H1 (cell line): ENCODE measurements at regions not wholly inside any gene's neighbourhood (a gene's known extent, or its start where the extent isn't known, plus 50 kb on each side); places are given as distances from the start of the nearest gene placed in this dataset.
A peak's percentile ranks its signal among the peaks of the same experiment; 100 is the strongest.

Source experiments
- CTCF ChIA-PET: fragments of 300-600 bp; sonication (Branson Sonifier 250); formaldehyde crosslinking; loops from one replicate; lab custom pipeline; 2021; ENCODE audit not compliant: partially characterized antibody; lab: Charles Lee
- POLR2A ChIA-PET: fragments of 300-600 bp; sonication (Branson Sonifier 250); formaldehyde crosslinking; loops from one replicate; lab custom pipeline; 2021; ENCODE audit warnings: inconsistent platforms; ENCODE audit not compliant: partially characterized antibody; lab: Charles Lee
- DNase-seq, 2 experiments: peaks; one replicate each; pipeline versions ENCODE4 v3.0.0 to v3.0.0-alpha.2; 2010 to 2022; ENCODE audit warnings: low spot score in 2 of 2, low read depth in 1 of 2, mixed read lengths in 1 of 2
- FAIRE-seq: peaks from 2 replicates; lab custom pipeline; 2011; peaks lifted over from hg19 to GRCh38; lab: Jason Lieb, UNC
- H2AFZ ChIP-seq: 2 replicates; pipeline ENCODE4 v1.8.1; 2012; ENCODE audit warnings: low read length, inconsistent platforms
- H2AK5ac ChIP-seq: 2 replicates; pipeline ENCODE4 v1.6.1; 2013; ENCODE audit warnings: low read depth, low read length
- H2BK120ac ChIP-seq: replicated peaks from 2 replicates; pipeline ENCODE3; 2013; ENCODE audit warnings: low read depth, low read length, inconsistent platforms
- H2BK12ac ChIP-seq: 2 replicates; pipeline ENCODE4 v1.6.1; 2013; ENCODE audit warnings: low read depth, low read length
- H2BK15ac ChIP-seq: 2 replicates; pipeline ENCODE4 v1.6.1; 2013; ENCODE audit warnings: low read length
- H2BK20ac ChIP-seq: 2 replicates; pipeline ENCODE4 v1.6.1; 2013; ENCODE audit warnings: low read length
- H2BK5ac ChIP-seq: 2 replicates; pipeline ENCODE4 v1.6.1; 2013; ENCODE audit warnings: low read depth, low read length
- H3K14ac ChIP-seq: 2 replicates; pipeline ENCODE4 v1.6.1; 2013; ENCODE audit warnings: inconsistent platforms; ENCODE audit not compliant: insufficient read length
- H3K18ac ChIP-seq: 2 replicates; pipeline ENCODE4 v1.6.1; 2013; ENCODE audit warnings: low read length; ENCODE audit errors: extremely low read depth
- H3K23ac ChIP-seq: 2 replicates; pipeline ENCODE4 v1.6.1; 2013; ENCODE audit warnings: inconsistent platforms; ENCODE audit not compliant: insufficient read length
- H3K23me2 ChIP-seq: 2 replicates; pipeline ENCODE4 v1.6.1; 2013; ENCODE audit warnings: low read depth, low read length
- H3K27ac ChIP-seq: 2 replicates; pipeline ENCODE4 v1.6.1; 2011; ENCODE audit warnings: low read depth, low read length, inconsistent platforms
- H3K27me3 ChIP-seq, 4 experiments: replicated peaks in 1 of 4; 1 replicate in 1 of 4; 2 replicates in 3 of 4; pipeline versions ENCODE4 v1.6.1 to v1.8.1; 2011 to 2013; ENCODE audit warnings: low read length in 3 of 4, mild to moderate bottlenecking in 3 of 4, inconsistent platforms in 2 of 4, mixed read lengths in 2 of 4, moderate library complexity in 1 of 4; ENCODE audit not compliant: control insufficient read depth in 3 of 4, insufficient read depth in 3 of 4; ENCODE audit errors: extremely low read depth in 1 of 4
- H3K36me3 ChIP-seq, 4 experiments: 2 replicates each; pipeline versions ENCODE4 v1.6.1 to v1.8.1; 2011 to 2013; ENCODE audit warnings: mild to moderate bottlenecking in 4 of 4, low read length in 3 of 4, moderate library complexity in 2 of 4, control low read depth in 1 of 4, inconsistent platforms in 1 of 4; ENCODE audit not compliant: insufficient read depth in 4 of 4, control insufficient read depth in 2 of 4
- H3K4ac ChIP-seq: replicated peaks from 2 replicates; pipeline ENCODE3; 2013; ENCODE audit warnings: low read length, low read depth, mixed read lengths, inconsistent platforms; ENCODE audit not compliant: insufficient read length
- H3K4me1 ChIP-seq, 4 experiments: replicated peaks in 1 of 4; 1 replicate in 1 of 4; 2 replicates in 3 of 4; pipeline versions ENCODE4 v1.6.1 to v1.8.1; 2011 to 2013; ENCODE audit warnings: low read length in 3 of 4, inconsistent platforms in 2 of 4, mixed read lengths in 1 of 4; ENCODE audit not compliant: insufficient read depth in 4 of 4, control insufficient read depth in 3 of 4
- H3K4me2 ChIP-seq, 2 experiments: 2 replicates each; pipeline versions ENCODE4 v1.6.1 to v1.8.1; 2011 to 2013; ENCODE audit warnings: low read depth in 2 of 2, low read length in 2 of 2, control low read depth in 1 of 2, inconsistent platforms in 1 of 2, mild to moderate bottlenecking in 1 of 2; ENCODE audit not compliant: insufficient read depth in 1 of 2
- H3K4me3 ChIP-seq, 4 experiments: fragments of 200-600, 300-600 bp in 1 of 4; sonication (generic), shearing (Covaris generic), sonication (Bioruptor Twin) in 1 of 4; 2 replicates each; pipeline versions ENCODE4 v1.5.1 to v1.8.1; 2011 to 2016; ENCODE audit warnings: low read length in 4 of 4, low read depth in 3 of 4, control low read depth in 2 of 4, inconsistent platforms in 2 of 4, mild to moderate bottlenecking in 2 of 4, mixed read lengths in 1 of 4, moderate library complexity in 1 of 4; ENCODE audit not compliant: insufficient read depth in 2 of 4; ENCODE audit errors: extremely low read depth in 1 of 4
- H3K56ac ChIP-seq: replicated peaks from 2 replicates; pipeline ENCODE3; 2013; ENCODE audit warnings: low read depth, mild to moderate bottlenecking, mixed read lengths, low read length, inconsistent platforms; ENCODE audit not compliant: insufficient read length
- H3K79me1 ChIP-seq: 2 replicates; pipeline ENCODE4 v1.6.1; 2013; ENCODE audit warnings: low read depth, low read length, control low read depth
- H3K79me2 ChIP-seq, 2 experiments: 2 replicates each; pipeline versions ENCODE4 v1.6.1 to v1.8.1; 2012 to 2013; ENCODE audit warnings: low read length in 2 of 2, mild to moderate bottlenecking in 2 of 2, inconsistent platforms in 1 of 2; ENCODE audit not compliant: insufficient read depth in 2 of 2, control insufficient read depth in 1 of 2
- H3K9ac ChIP-seq, 4 experiments: replicated peaks in 1 of 4; 1 replicate in 1 of 4; 2 replicates in 3 of 4; pipeline versions ENCODE4 v1.6.1 to v1.8.1; 2011 to 2013; ENCODE audit warnings: low read depth in 3 of 4, low read length in 3 of 4, control low read depth in 2 of 4, mild to moderate bottlenecking in 2 of 4, moderate library complexity in 2 of 4, inconsistent platforms in 1 of 4; ENCODE audit errors: extremely low read depth in 1 of 4
- H3K9me3 ChIP-seq, 2 experiments: 2 replicates each; pipeline versions ENCODE4 v1.6.1 to v1.8.1; 2012 to 2013; ENCODE audit warnings: mild to moderate bottlenecking in 2 of 2, moderate library complexity in 2 of 2, control low read depth in 1 of 2, inconsistent platforms in 1 of 2, low read depth in 1 of 2, low read length in 1 of 2, mixed read lengths in 1 of 2; ENCODE audit not compliant: insufficient read depth in 2 of 2
- H4K20me1 ChIP-seq, 2 experiments: replicated peaks in 1 of 2; 2 replicates each; pipeline versions ENCODE3 to v1.8.1; 2011 to 2013; ENCODE audit warnings: inconsistent platforms in 2 of 2, low read length in 2 of 2, mild to moderate bottlenecking in 1 of 2; ENCODE audit not compliant: insufficient read depth in 2 of 2, control insufficient read depth in 1 of 2
- H4K5ac ChIP-seq: 2 replicates; pipeline ENCODE4 v1.6.1; 2013; ENCODE audit warnings: low read length, low read depth, mixed read lengths, inconsistent platforms; ENCODE audit not compliant: insufficient read length
- H4K8ac ChIP-seq: 2 replicates; pipeline ENCODE4 v1.8.0; 2013; ENCODE audit warnings: mild to moderate bottlenecking, moderate library complexity, low read length, inconsistent platforms; ENCODE audit not compliant: insufficient read depth; ENCODE audit errors: extremely low read depth
- H4K91ac ChIP-seq: replicated peaks from 2 replicates; pipeline ENCODE3; 2013; ENCODE audit warnings: low read length, mixed read lengths, inconsistent platforms; ENCODE audit not compliant: insufficient read length
- FOSL1 ChIP-seq: IDR thresholded peaks from 2 replicates; pipeline ENCODE4 v1.6.1; 2011; ENCODE audit warnings: mild to moderate bottlenecking, low read depth, low read length, moderate library complexity; ENCODE audit not compliant: insufficient read depth
- GTF2F1 ChIP-seq: IDR thresholded peaks from 2 replicates; pipeline ENCODE4 v1.6.1; 2012; ENCODE audit warnings: low read depth, low read length, improper control_type of control experiment, borderline replicate concordance
- HDAC2 ChIP-seq, 2 experiments: fragments of 300-600 bp in 1 of 2; sonication (generic) in 1 of 2; IDR thresholded peaks; 2 replicates each; pipeline ENCODE4 v1.6.1; 2011 to 2012; ENCODE audit warnings: low read depth in 2 of 2, low read length in 2 of 2, mild to moderate bottlenecking in 2 of 2, moderate library complexity in 2 of 2, borderline replicate concordance in 1 of 2, inconsistent platforms in 1 of 2
- JUND ChIP-seq: IDR thresholded peaks from 2 replicates; pipeline ENCODE4 v1.6.1; 2011; ENCODE audit warnings: mild to moderate bottlenecking, improper control_type of control experiment, low read length
- KDM4A ChIP-seq: IDR thresholded peaks from one replicate; pipeline ENCODE4 v1.7.1; 2012; ENCODE audit warnings: low read depth, mild to moderate bottlenecking, moderate library complexity, low read length, inconsistent platforms; ENCODE audit not compliant: severe bottlenecking
- RBBP5 ChIP-seq: IDR thresholded peaks from 2 replicates; pipeline ENCODE4 v1.7.1; 2012; ENCODE audit warnings: low read depth, mild to moderate bottlenecking, inconsistent platforms, low read length, moderate library complexity, borderline replicate concordance
- SAP30 ChIP-seq: fragments of 300-600 bp; sonication (generic); IDR thresholded peaks from 2 replicates; pipeline ENCODE4 v1.7.1; 2012; ENCODE audit warnings: low read length, moderate library complexity, mild to moderate bottlenecking, inconsistent platforms; ENCODE audit not compliant: insufficient read depth, insufficient replicate concordance
- SP1 ChIP-seq: IDR thresholded peaks from 2 replicates; pipeline ENCODE4 v1.6.1; 2011; ENCODE audit warnings: low read depth, low read length
- TCF12 ChIP-seq: IDR thresholded peaks from 2 replicates; pipeline ENCODE4 v1.6.1; 2011; ENCODE audit warnings: low read depth, mild to moderate bottlenecking, low read length
- TEAD4 ChIP-seq: IDR thresholded peaks from 2 replicates; pipeline ENCODE4 v1.6.1; 2012; ENCODE audit warnings: low read depth, low read length, inconsistent platforms, mixed read lengths
- WGBS, 2 experiments: shearing (Covaris generic) in 1 of 2; methylation state at CpG; one replicate each; pipeline versions ENCODE4 v1.1.6 to v1.1.7; 2013 to 2015; ENCODE audit warnings: low lambda C conversion rate in 2 of 2, mixed read lengths in 2 of 2, inconsistent platforms in 1 of 2, low coverage in 1 of 2, missing lambda C conversion rate in 1 of 2; ENCODE audit not compliant: insufficient replicate concordance in 2 of 2, insufficient coverage in 1 of 2, insufficient read length in 1 of 2; ENCODE audit errors: extremely low coverage in 1 of 2, missing lambda C conversion rate in 1 of 2; 5-methylcytosine and 5-hydroxymethylcytosine counted together
- TF ChIP-seq, protein P1 (sequence below): IDR thresholded peaks from 2 replicates; pipeline ENCODE4 v1.6.1; 2012; ENCODE audit warnings: low read length, inconsistent platforms

- Histone ChIP-seq H2BK5ac (no peak overlapping the region), H3K4me1 (no peaks in the 10 kb centered on the region), H3K18ac (no peak overlapping the region), H3K36me3 (no peaks in the 10 kb centered on the region), H2BK12ac (no peak overlapping the region), H3K27ac (no peak overlapping the region), H3K79me1 (0 out of 2 replicates have a peak, but pooled peaks cover 2% of the 10 kb centered on the region), H2BK120ac (no peak overlapping the region), H4K91ac (no peak overlapping the region), H4K20me1 (no peaks in the 10 kb centered on the region), H3K56ac (no peak overlapping the region), H2AFZ (0 out of 2 replicates have a peak overlapping the region, but pooled peaks have one; percentile 78), H3K9me3 (peaks cover 0 to 5% of the 10 kb centered on the region in 2 experiments; a peak in 1 of 4 replicates), H3K27me3 (no peaks in the 10 kb centered on the region; a peak in 1 of 7 replicates), H3K4me2 (no peak overlapping the region), H3K4ac (no peak overlapping the region), H4K5ac (no peak overlapping the region), H2AK5ac (no peak overlapping the region), H3K23me2 (no peaks in the 10 kb centered on the region), H3K79me2 (no peaks in the 10 kb centered on the region), H3K4me3 (no peak overlapping the region), H3K9ac (no peak overlapping the region; a peak in 1 of 7 replicates), H3K23ac (no peak overlapping the region), H3K14ac (no peak overlapping the region), H2BK20ac (no peak overlapping the region), H4K8ac (no peak overlapping the region), H2BK15ac (no peak overlapping the region)
- ChIA-PET POLR2A (no interaction called here), CTCF (no interaction called here)
- no peak for FAIRE-seq
- DNase-seq = no peak
- WGBS, 2 experiments = 84% methylated on average over 17 of the region's 20 CpGs; no CpG with 5 or more reads in 1 of the 2 experiments
- no peak for TF ChIP-seq JUND
- no peak for TF ChIP-seq GTF2F1
- TF ChIP-seq TCF12 = no peak
- no peak for TF ChIP-seq TEAD4
- TF ChIP-seq SAP30 = no peak
- TF ChIP-seq HDAC2 (IDR thresholded peaks at IDR 0.05; ENCODE audit: borderline replicate concordance in 1 of 2, low read depth in 2 of 2, low read length in 2 of 2) = no peak
- TF ChIP-seq, protein P1, sequence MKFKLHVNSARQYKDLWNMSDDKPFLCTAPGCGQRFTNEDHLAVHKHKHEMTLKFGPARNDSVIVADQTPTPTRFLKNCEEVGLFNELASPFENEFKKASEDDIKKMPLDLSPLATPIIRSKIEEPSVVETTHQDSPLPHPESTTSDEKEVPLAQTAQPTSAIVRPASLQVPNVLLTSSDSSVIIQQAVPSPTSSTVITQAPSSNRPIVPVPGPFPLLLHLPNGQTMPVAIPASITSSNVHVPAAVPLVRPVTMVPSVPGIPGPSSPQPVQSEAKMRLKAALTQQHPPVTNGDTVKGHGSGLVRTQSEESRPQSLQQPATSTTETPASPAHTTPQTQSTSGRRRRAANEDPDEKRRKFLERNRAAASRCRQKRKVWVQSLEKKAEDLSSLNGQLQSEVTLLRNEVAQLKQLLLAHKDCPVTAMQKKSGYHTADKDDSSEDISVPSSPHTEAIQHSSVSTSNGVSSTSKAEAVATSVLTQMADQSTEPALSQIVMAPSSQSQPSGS = no peak
- TF ChIP-seq RBBP5 = no peak
- no peak for TF ChIP-seq FOSL1
- no peak for TF ChIP-seq SP1
- no peak for TF ChIP-seq KDM4A
Measured at GRCh38 chr16:87132361-87133014, 184.7 kb downstream of the C16orf95 start.
